ENCODE measurements at regions not wholly inside any gene's neighbourhood (a gene's known extent, or its start where the extent isn't known, plus 50 kb on each side); places are given as distances from the start of the nearest gene placed in this dataset.
"Not testable (repeated sequence)": the region's sequence is repeated elsewhere in the genome, so short reads cannot be mapped to it uniquely, and the experiment has no call there.

DNA sequence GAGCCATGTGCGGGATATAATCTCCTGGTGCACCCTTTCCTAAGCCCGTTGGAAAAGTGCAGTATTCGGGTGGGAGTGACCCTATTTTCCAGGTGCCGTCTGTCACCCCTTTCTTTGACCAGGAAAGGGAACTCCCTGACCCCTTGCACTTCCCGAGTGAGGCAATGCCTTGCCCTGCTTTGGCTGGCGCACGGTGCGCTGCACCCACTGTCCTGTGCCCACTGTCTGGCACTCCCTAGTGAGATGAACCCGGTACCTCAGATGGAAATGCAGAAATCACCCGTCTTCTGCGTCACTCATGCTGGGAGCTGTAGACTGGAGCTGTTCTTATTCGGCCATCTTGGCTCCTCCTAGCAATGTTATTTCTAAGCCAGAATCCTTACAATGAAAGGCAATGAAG lies 121.1 kb downstream of the TAF11L14 start:
- DNase-seq (ENCODE audit: low read depth in 4 of 4, low spot score in 3 of 4), result not testable (repeated sequence)

DNA sequence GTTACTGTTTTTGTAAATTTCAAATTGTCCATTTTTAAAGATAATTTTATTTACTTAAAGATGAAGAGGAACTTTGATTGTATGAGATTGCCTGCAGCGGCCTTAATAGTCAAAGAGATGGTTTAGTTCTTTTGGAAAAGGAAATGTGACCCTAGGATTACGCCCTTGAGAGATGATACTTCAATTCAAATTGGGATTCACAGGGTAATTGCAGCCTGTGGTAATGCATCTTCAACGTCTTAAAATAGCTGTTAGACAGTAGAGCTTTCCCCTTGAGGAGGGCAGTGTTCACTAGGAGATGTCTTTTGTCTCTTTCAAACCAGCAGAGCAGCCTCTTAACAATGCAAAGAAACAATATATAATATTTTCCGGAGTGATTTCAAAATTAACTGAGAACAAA lies 127.1 kb downstream of the TAF11L14 start:
- no peak for DNase-seq (ENCODE audit: low read depth in 4 of 4, low spot score in 3 of 4)

DNA sequence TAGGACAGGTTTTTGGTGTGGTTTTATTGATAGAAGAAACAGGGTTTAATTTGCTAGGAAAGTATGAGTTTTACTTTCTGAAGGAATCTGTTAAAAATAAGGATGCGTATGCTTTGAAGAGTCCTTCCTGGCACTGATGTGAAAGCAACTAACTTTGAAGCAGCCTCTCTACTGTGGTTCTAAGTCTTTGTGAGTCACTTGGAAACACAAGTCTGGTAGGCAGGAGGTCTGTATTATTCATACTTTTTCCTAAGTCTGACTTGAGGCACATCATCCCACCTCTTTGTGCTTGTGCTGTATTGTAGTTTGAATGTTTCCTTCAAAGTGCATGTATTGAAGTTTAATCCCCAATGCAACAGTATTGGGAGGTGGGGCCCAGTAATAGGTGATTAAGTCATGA lies 129.0 kb downstream of the TAF11L14 start:
- DNase-seq (ENCODE audit: low read depth in 4 of 4, low spot score in 3 of 4), result no peak

DNA sequence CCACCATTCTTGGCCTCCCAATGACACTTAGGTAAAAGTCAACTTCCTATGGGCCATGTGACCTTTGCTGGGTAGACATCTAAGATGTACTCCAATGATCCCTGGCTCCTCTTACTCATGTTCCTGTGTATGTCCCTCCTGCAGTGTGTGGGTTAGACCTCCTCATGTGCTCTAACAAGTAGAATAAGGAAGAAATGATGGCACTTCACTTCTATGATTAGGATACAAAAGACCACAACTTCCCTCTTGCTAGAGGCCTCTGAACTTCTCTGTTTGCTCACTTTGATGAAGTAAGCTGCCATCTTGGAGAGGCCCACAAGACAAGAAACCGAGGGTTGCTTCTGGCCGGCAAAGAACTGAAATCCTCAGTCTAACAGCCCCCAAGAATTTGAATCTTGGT lies 131.8 kb downstream of the TAF11L14 start:
- DNase-seq (ENCODE audit: low read depth in 4 of 4, low spot score in 3 of 4), result no peak

GRCh38 chr5:17769277-17769676 lies 135.0 kb downstream of the TAF11L14 start:
- no peak for DNase-seq (ENCODE audit: low read depth in 4 of 4, low spot score in 3 of 4)

DNA sequence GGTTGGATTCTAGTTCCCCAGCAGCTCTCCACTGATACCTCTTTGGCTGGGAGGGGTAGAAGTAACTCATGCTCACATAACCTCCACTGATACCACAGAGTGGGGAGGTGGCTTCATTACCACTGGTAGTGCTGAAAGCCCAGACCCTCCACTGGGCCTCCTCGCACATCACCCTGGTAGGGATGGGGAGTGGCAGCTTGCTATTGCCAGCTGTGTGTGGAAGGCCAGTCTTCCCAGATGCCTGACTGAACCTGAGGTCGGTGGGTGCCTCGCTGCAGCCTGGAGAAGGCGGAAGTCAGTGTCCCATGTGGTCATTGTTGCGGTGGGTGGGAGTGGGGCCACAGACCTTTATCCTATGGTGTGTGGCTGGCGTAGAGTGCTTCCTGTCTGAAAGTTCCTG lies 138.0 kb downstream of the TAF11L14 start:
- no peak for DNase-seq (ENCODE audit: low read depth in 4 of 4, low spot score in 3 of 4)

GRCh38 chr5:17785774-17786173 lies 151.5 kb downstream of the TAF11L14 start:
- no peak for DNase-seq (ENCODE audit: low read depth in 4 of 4, low spot score in 3 of 4)

DNA sequence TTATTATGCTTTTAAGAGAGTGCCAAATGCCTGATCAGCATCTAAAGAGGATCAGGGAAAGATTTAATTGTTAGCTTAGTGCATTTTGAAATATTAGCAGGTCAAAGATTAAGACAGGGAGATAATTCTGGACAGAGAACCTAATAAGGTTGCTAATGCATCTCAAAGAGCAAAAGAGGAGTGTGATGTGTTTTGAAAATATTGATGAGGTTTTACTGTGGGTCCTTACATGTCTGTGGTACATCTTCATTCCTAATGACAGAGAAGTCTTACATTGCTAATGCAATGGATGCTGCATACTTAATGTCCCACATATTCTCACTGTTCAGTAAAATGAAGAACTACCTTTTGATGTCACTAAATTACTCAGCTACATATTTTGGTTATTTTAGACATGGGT lies 154.1 kb downstream of the TAF11L14 start:
- no peak for DNase-seq (ENCODE audit: low read depth in 4 of 4, low spot score in 3 of 4)

DNA sequence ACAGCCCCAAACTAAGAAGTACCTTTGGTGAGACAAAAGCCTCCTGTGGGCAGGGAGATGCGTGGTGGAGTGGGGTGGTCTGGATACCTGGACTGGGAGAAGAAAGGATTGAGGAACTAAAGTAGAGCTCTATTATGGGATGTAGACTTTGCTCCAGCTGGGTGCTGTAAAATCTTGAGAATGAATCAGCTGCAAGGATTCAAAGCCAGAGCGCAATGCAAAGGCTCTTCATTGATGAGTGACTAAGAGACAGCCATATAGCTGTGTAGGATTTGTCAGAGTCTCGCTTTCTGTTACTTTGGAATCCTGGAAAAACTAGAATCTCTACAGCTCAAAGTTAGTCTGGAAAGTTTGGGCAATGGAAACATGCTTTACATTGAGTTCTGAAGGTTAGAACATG lies 159.9 kb downstream of the TAF11L14 start:
- no peak for DNase-seq (ENCODE audit: low read depth in 4 of 4, low spot score in 3 of 4)

DNA sequence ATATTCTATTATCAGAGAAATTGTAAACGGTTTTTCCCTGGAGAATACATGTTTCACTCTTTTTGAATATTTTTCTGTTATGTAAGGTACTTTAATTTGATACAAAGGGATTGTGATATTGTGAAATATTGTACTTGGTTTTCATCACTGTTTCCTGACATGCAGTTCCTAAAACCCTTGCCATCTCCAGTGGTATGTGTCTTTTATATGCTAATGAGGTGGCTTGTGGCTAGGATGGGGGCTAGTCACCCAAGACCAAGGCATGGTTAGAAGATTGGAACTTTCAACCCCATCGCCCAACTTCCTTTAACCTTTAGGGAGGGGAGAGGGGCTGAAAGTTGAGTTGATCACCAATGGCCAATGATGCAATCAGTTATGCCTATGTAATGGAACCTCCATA lies 160.6 kb downstream of the TAF11L14 start:
- no peak for DNase-seq (ENCODE audit: low read depth in 4 of 4, low spot score in 3 of 4)

DNA sequence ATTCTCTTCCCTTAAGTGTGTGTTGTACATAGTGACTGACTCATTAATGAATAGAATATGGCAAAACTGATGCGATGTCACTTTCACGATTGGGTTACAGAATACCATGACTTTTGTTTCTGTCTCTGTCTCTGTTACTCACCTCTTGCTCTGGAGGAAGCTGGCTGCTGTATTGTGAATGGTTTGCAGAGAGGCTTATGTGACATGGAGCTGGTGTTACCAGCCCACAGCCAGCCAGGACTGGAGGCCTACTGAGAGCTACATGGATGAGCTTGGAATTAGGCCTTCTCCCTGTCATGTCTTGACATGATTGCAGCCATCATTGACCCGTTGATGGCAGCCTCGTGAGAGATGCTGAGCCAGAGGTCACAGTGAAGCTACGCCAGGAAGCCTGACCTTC lies 161.9 kb downstream of the TAF11L14 start:
- no peak for DNase-seq (ENCODE audit: low read depth in 4 of 4, low spot score in 3 of 4)

- DNase-seq (ENCODE audit: low read depth in 4 of 4, low spot score in 3 of 4), result no peak
Measured at GRCh38 chr5:17796757-17797396, 162.6 kb downstream of the TAF11L14 start.

DNA sequence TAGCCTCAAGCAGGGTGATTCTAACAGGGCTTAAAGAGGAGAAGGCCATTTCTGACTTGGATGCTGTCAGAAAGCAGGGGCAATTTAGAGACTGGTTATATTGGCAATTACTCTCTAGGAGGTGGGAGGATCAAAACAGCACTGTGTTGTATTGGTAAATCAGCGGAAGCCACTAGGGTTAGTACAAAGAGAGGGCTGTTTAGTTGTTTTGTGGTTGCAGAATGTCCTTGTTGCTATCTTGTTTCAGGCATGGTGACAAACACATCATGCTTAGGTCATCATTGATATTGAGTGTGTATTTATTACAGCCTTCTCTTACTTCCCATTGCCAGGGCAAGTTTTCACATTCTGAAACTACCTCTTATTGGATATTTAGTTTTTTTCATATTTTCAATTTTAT lies 165.3 kb downstream of the TAF11L14 start:
- DNase-seq (ENCODE audit: low read depth in 4 of 4, low spot score in 3 of 4), result no peak

DNA sequence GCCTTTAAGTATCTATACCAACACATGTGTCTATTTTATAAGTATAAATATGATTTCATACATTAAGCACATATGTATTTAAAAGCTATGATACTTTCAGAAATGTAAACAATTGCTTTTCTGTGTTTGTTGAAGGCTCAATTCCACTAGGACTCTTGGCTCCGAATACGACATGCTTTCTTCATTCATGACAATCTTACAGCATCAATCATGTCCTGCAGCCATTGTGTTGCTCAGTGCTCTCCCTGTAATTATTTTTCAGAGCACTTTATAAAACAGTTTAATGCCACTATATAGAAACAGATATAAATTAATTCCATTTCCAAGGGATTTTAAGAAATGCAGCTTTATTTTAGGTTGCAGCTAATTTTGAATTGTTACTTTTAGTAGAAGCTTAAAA lies 167.3 kb downstream of the TAF11L14 start:
- no peak for DNase-seq (ENCODE audit: low read depth in 4 of 4, low spot score in 3 of 4)

DNA sequence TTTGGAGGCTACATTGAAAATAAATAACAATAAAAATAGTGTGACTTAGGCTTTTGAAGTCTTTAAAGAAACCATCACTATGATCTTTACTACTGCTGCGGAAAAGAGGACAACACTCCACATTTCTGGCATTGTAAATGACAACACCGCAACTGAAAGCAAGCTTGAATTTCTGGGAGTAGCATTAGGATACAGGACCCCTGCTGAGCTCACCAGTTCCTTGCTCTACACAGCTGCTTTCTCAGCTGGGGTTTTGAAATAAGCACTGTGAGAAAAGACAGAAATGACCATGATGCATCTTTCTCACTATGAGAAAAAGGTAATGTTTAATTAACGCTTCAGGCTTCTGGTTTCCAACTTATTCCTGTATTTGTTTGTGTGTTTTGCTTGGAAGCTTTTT lies 168.0 kb downstream of the TAF11L14 start:
- DNase-seq (ENCODE audit: low read depth in 4 of 4, low spot score in 3 of 4), result no peak

DNA sequence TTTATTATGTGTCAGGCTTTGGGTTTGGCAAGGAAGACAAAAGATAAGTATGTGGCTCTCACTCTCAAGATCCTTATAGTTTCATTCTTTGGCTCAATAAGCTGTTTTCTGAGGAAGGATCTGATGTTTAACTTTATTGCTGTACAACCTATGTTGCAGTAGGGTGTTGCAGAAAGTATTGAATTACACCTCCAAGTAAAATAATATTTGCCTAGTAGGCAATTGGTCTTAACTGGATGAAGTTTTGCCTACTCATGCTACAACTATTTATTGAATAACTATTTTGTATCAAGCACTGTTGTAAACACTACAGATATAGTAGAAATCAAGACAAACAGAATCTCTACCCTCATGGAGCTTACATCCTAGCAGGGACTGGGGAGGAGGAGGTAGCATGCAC lies 169.7 kb downstream of the TAF11L14 start:
- no peak for DNase-seq (ENCODE audit: low read depth in 4 of 4, low spot score in 3 of 4)

- no peak for DNase-seq (ENCODE audit: low read depth in 4 of 4, low spot score in 3 of 4)
Measured at GRCh38 chr5:17805227-17805825, 171.1 kb downstream of the TAF11L14 start.

DNA sequence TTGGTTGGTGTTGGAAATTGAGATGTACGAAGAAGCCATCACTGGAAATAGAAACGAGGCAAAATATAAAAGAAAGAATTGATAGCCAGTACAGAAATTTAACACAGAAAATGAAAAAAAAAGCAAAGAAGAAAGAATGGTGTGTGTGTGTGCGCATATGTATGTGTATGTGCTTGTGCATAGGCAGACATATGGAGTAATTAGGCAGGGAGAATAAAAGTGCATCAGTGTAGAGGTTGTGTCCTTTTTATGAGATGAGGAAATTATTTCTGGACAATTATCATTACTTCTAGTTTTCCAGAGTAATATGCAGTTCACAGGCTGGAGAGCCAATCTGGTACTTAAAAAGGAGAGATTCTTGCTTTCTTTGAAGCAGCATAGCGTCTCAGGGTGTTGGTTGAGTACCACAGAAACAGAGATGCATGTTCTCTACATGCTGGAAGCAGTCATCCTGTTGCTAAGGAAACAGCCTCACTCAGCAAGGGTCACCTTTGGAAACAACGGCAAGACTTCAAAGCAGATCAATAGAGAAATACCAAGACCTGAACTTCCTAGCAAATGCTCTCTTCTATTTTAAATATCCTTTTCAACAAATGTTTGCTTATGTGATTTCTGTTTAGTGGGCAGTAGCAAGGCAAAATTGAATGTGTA lies 172.7 kb downstream of the TAF11L14 start:
- no peak for DNase-seq (ENCODE audit: low read depth in 4 of 4, low spot score in 3 of 4)

GRCh38 chr5:17808566-17808965 lies 174.3 kb downstream of the TAF11L14 start:
- no peak for DNase-seq (ENCODE audit: low read depth in 4 of 4, low spot score in 3 of 4)

- no peak for DNase-seq (ENCODE audit: low read depth in 4 of 4, low spot score in 3 of 4)
Measured at GRCh38 chr5:17810734-17811133, 176.5 kb downstream of the TAF11L14 start.

- DNase-seq (ENCODE audit: low read depth in 4 of 4, low spot score in 3 of 4), result no peak
Measured at GRCh38 chr5:17813214-17813613, 179.0 kb downstream of the TAF11L14 start.

DNA sequence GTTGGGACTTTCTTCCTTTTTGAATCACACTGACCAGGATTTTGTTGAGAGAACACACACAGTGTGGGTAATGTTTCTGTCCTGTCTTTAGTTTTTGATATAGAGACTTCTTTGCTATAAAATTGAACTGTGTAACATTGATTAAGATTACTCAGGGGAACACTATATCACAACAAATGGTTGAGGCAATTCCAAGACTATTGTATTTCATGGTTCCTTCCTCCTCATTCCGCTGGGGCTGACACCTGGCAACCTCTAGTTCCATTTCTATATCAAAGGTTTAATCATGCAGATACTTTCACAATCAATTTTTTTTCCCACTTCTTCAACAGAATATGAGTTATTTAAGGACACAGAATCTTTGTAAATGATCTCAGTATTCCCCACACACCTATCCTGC lies 182.2 kb downstream of the TAF11L14 start:
- DNase-seq (ENCODE audit: low read depth in 4 of 4, low spot score in 3 of 4), result no peak

All from right renal pelvis (tissue), 4 donors.